NCI-H128 (cell line): ENCODE measurements at regions not wholly inside any gene's neighbourhood (a gene's known extent, or its start where the extent isn't known, plus 50 kb on each side); places are given as distances from the start of the nearest gene placed in this dataset.

ENCODE experiments used
- DNase-seq: peaks from one replicate; lab custom pipeline; 2025; ENCODE audit not compliant: unreplicated experiment; lab: John Stamatoyannopoulos, UW

- no peak for DNase-seq
These were observed 297.9 kb downstream of the OTOL1 start for GRCh38 chr3:161794551-161794950.

GRCh38 chr3:161796312-161796711, 299.7 kb downstream of the OTOL1 start:
- DNase-seq: no peak

- no peak for DNase-seq
These were observed 300.2 kb downstream of the OTOL1 start for GRCh38 chr3:161796780-161797179.

DNA sequence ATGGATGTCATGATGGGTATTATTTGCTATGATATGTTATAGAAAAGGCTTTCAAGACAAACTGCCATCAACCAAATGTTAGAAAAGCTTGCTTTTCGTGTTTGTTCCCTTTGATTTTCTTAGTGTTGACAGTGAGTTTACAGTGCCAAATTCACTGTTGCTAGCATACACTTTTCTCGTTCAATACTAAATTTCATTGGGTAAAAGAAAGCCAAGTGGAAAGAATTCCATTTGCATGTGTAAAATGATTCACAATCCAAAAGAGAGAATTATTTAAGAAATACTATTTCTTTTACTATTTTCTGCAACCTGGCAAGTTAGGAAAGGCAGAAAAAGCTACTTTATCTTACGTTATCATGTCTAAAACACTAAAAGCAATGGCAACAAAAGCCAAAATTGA, 301.4 kb downstream of the OTOL1 start:
- no peak for DNase-seq

GRCh38 chr3:161800985-161801559, 304.5 kb downstream of the OTOL1 start:
- no peak for DNase-seq

GRCh38 chr3:161818106-161818505, 321.5 kb downstream of the OTOL1 start:
- no peak for DNase-seq

- no peak for DNase-seq
These were observed 325.0 kb downstream of the OTOL1 start for GRCh38 chr3:161821591-161821990.

- DNase-seq: no peak
These were observed 325.7 kb downstream of the OTOL1 start for GRCh38 chr3:161822291-161822690.

- no peak for DNase-seq
These were observed 327.3 kb downstream of the OTOL1 start for GRCh38 chr3:161823910-161824309.

- DNase-seq: peak; percentile 62
These were observed 341.4 kb downstream of the OTOL1 start for GRCh38 chr3:161838021-161838420.

DNA sequence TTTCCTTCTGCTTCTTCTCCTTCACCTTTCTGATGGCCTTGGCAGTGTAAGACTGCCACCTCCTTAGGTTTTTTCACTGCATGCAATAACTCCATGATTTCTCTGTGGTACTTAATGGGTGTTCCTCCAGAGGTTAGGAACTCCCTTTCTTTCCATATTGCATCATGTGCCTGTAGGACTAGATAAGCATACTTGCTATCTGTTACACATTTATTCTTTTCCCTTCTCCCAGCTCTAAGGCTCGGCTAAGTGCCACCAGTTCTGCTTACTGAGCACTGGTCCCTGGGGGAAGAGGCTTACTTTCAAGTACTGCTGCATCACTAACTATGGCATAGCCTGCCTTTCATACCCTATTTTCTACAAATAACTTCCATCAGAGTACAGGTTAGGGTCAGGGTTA, 351.8 kb downstream of the OTOL1 start:
- no peak for DNase-seq

- no peak for DNase-seq
These were observed 355.4 kb downstream of the OTOL1 start for GRCh38 chr3:161851941-161852566.

DNA sequence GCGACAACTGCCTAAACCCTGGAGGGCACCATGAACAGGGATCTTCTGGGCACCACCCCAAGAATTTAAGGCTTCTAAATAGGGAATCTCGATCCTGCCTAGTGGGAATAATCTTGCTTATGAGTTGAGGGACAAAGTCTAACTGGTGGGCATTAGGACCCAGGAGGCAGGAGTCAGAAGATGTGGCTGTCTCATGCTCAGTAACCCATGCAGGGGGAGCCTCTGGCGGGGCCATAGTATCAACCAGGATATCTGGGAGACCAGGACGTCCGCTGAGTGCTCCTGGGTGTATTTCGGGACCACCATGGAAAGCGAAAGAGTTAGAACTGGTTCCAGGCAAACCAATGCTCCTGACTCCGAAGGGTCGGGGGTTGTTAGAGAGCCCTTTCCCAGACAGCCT, 356.1 kb downstream of the OTOL1 start:
- no peak for DNase-seq

DNA sequence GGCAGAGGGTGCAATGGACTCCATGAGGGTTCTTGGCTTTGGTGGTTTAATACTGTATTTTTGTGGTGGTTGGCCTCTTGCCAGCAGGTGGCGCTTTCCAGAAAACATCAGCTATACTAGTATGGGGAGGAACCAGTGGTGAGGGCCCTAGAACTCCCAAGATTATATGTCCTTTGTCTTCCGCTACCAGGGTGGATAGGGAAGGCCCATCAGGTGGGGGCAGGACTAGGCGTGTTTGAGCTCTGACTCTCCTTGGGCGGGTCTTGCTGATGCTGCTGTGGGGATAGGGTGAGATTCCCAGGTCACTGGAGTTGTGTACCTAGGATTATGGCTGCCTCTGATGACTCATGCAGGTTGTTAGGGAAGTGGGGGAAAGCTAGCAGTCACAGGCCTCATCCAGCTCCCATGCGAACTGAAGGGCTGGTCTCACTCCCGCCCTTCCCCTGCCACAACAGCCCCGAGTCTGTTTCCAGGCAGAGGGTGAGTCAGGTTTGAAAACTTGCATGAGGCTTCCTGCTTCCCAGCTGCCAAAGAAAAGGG, 357.7 kb downstream of the OTOL1 start:
- DNase-seq: no peak

DNA sequence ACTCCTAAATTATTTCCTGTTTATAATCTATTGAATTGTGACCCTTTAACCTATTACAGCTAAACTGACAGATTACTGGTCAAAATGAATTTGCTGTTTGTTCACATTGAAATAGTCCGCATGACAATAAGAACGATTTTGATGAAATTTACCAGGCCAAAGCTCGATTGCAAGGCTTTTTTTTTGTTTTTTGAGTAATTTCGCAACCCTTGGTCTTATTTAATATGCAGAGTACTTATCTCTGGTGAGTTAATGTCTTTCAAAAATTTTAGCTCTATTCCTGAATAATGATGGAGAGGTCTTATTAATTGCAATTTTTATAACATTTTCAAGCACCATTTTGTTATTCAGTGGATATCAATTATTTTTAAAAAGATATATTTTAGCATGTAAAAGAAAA, 362.4 kb downstream of the OTOL1 start:
- no peak for DNase-seq

DNA sequence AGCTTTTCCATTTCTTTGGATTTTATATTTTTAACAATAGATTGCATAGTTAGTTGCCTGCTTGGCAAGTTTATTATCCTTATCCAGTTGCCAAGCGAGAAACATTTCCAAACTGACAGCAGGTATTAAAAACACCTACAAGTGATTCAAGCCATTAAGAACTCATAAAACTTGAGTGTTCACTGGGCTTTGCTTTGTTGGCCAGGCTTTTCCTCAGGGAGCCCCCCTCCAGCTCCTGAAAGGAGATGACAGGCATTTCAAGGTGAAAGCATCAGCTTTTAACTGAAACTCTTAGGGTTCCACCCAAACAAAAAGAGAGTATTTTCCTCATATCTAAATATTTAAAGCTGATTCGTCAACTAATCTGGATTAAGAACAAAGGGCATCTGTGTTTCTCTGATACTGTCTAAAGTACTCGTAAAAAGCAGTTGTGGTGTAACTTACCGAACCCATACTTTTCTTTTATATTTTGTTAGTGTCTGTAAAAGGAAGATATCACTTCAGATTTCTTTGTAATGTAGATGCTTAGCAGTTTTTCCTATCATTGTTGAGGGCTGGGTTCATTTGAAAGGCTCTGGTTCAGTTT, 363.4 kb downstream of the OTOL1 start:
- DNase-seq: peak; percentile 13

- DNase-seq: no peak
These were observed 367.2 kb downstream of the OTOL1 start for GRCh38 chr3:161863775-161864174.

GRCh38 chr3:161866176-161866575, 369.6 kb downstream of the OTOL1 start:
- no peak for DNase-seq

GRCh38 chr3:161875483-161875882, 378.9 kb downstream of the OTOL1 start:
- DNase-seq: no peak

DNA sequence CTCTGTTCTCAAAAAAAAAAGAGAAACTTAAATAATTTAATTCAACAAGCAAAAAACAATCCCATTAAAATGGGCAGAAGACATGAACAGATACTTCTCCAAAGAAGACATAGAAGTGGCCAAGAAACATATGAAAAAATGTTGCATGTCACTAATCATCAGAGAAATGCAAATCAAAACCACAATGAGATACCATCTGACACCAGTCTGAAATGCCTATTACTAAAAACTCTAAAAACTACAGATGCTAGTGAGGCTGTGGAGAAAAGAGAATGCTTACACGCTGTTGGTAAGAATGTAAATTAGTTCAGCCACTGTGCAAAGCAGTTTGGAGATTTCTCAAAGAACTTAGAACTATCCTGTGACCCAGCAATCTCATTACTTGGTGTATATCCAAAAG, 382.9 kb downstream of the OTOL1 start:
- DNase-seq: no peak

GRCh38 chr3:161884830-161885229, 388.2 kb downstream of the OTOL1 start:
- DNase-seq: no peak

DNA sequence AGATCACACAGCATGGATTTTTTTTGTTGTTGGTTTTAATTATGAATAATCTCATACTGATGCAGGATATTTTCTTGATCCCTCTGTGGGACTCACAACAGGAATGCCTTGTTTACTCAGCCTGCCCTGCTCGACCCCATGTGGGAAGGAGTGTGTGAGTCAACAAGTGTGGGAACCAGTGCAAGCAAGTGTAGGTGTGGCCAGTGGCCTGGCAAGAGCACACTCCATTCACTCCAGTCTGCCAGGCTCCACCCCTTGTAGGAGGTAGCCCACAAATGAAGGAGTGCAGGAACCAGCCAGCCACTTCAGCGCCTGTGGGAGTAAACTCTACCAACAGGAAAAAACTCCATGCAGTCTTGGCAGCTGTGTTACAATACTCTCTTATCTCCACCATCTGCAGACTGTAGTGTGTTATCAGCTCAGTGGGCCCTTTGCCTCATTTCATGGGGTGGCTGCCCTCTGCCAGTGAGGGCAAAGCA, 393.6 kb downstream of the OTOL1 start:
- DNase-seq: no peak
